GM12874 (cell line): ENCODE measurements at regions not wholly inside any gene's neighbourhood (a gene's known extent, or its start where the extent isn't known, plus 50 kb on each side); places are given as distances from the start of the nearest gene placed in this dataset.

Experiments used
- CTCF ChIP-seq: IDR thresholded peaks from 2 replicates; pipeline ENCODE4 v1.5.1; 2011; ENCODE audit warnings: low read depth, mild to moderate bottlenecking, control low read depth, low read length, moderate library complexity; ENCODE audit not compliant: insufficient read depth

DNA sequence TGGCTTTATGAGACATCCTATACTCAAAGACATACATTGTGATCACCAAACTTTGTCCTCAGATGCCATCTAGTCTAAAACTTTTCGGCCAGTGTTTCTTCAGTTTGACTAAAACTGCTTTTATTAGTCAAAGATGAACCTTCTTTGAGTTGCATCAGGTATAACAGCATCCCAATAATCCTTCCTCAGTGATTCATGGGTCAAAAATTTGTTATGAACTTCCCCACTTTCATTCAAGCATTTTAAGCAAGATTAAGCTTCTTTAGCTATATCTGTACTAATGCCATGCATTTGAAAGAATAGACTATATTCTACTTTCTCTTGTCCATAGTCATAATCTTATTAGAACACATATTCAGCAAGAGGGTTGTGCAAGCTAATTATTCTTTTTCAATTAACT, 1070.4 kb upstream of the ADGRL3 start:
- TF ChIP-seq CTCF: no peak

DNA sequence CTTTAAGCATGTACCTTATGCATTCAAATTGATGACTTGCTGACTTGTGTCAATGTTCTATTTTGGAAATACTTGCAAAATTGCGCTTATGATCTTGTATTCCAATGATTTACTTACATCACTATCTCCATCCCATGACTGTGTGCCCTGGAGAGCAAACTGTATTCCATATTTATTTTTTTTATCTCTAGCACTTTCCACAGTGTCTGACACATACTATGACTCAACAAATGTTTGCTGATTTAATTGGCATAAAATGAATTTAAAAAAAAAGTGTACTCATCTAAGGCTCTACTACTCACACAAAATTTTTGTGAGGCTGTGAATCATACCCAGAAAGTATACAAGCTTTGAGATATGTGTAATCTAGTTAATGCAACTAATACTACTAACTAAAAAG, 1066.8 kb upstream of the ADGRL3 start:
- no peak for TF ChIP-seq CTCF

- no peak for TF ChIP-seq CTCF
These were observed 1066.0 kb upstream of the ADGRL3 start for GRCh38 chr4:60134099-60134498.

DNA sequence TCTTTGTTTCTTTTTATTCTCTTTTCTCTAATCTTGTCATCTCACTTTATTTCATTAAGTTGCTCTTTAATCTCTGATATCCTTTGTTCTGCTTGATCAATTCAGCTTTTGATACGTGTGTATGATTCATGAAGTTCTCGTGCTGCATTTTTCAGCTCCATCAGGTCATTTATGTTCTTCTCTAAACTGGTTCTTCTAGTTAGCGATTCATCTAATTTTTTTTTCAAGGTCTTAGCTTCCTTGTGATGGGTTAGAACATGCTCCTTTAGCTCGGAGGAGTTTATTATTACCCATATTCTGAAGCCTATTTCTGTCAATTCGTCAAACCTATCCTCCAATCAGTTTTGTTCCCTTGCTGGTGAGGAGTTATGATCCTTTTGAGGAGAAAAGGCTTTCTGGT, 1045.0 kb upstream of the ADGRL3 start:
- TF ChIP-seq CTCF: no peak

- TF ChIP-seq CTCF: no peak
These were observed 1027.0 kb upstream of the ADGRL3 start for GRCh38 chr4:60173103-60173502.

DNA sequence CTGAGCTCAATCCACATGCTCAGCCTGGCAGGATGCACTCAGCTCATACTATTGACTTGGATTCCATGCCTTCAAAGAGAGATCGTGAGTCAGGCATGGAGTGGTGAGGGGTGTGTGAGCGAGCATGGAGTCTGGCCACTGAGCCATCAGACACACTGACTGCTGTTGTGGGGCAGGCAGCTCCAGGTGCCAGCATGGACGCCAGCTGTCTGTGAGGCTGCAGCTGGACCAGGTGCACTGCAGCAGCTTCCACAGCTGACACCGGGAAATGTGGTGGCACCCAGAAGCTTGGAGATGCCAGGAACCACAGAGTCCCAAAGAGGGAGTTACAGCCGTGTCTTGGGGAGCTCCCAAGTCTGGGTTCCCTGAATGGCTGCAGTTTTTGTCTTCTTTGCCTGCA, 1026.4 kb upstream of the ADGRL3 start:
- no peak for TF ChIP-seq CTCF

GRCh38 chr4:60175241-60175640, 1024.9 kb upstream of the ADGRL3 start:
- no peak for TF ChIP-seq CTCF

DNA sequence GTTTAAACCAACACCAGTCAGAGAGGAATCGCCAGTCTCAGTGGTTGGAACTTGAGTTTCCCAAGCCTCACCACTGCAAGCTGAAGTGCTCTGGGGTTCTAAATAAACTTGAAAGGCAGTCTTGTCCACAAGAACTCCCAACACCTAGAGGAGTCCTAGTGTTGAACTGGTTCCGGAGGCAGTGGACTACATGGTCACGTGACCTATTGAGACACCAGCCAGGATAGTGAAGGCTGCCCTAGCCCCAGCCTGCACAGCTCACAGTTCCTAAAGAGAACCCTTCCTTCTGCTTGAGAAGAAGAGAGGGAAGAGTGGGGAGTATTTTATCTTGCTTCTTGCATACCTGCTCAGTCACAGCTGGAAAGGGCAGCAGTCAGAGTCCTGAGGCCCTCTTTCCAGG, 1012.7 kb upstream of the ADGRL3 start:
- no peak for TF ChIP-seq CTCF
